ENCODE measurements at regions not wholly inside any gene's neighbourhood (a gene's known extent, or its start where the extent isn't known, plus 50 kb on each side); places are given as distances from the start of the nearest gene placed in this dataset.

DNA sequence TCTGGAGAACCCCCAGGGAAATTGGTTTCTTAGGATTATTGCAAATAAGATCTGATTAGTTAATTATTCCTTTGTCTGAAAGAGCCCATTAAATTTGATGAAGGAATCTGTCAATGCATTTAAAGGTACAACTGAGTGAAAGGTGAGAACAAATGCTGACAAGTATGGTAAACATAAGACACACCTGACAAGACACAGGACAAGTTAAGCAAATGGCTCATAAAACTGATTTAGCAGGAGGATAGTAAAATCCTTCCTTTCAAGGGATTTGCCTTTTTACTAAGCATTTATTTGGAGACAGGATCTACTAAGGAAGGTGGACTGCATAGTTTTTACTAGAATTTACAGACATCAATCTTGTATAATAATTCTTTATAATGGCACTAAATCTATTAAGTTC, 553.9 kb downstream of the SPRY1 start:
- Histone ChIP-seq H3K9ac (no peak overlapping the region), H3K36me3 (replicated peaks in 1 of 2; ENCODE audit: control insufficient read depth in 1 of 2, insufficient read depth in 2 of 2, low read length in 1 of 2) (no peaks in the 10 kb centered on the region), H4K20me1 (ENCODE audit: insufficient read depth) (no peaks in the 10 kb centered on the region), H3F3A (replicated peaks; ENCODE audit: insufficient read depth) (no peaks in the 10 kb centered on the region), H3K4me2 (no peak overlapping the region), H3K27ac (ENCODE audit: low read depth in 2 of 2, low read length in 1 of 2) (no peak overlapping the region), H2AFZ (ENCODE audit: low read depth) (no peak overlapping the region), H3K4me3 (ENCODE audit: low read depth in 2 of 2, low read length in 1 of 2) (no peak overlapping the region), H3K9me3 (no peaks in the 10 kb centered on the region), H3K4me1 (ENCODE audit: control insufficient read depth in 1 of 2, insufficient read depth in 2 of 2, low read depth in 1 of 2, low read length in 1 of 2) (no peaks in the 10 kb centered on the region), H3K9me2 (no peaks in the 10 kb centered on the region), H3K79me2 (ENCODE audit: insufficient read depth) (no peaks in the 10 kb centered on the region), H3K27me3 (ENCODE audit: insufficient read depth) (no peaks in the 10 kb centered on the region)
- ChIA-PET CTCF (no interaction called here), POLR2A (no interaction called here)
- no peak for DNase-seq
- TF ChIP-seq SIN3A (IDR thresholded peaks at IDR 0.05; ENCODE audit: borderline replicate concordance, low read depth, low read length) (no peak), YY1 (IDR thresholded peaks at IDR 0.05; ENCODE audit: low read depth) (no peak), FOXM1 (IDR thresholded peaks at IDR 0.05; ENCODE audit: low read depth) (no peak), RFX5 (IDR thresholded peaks at IDR 0.05; ENCODE audit: low read length) (no peak), EZH2phosphoT487 (IDR thresholded peaks at IDR 0.05; ENCODE audit: borderline replicate concordance, low read depth) (no peak), GATA2 (CRISPR knock-in tag; IDR thresholded peaks at IDR 0.05) (no peak), RCOR1 (IDR thresholded peaks at IDR 0.05; ENCODE audit: low read length) (no peak), FOSL2 (IDR thresholded peaks at IDR 0.05; ENCODE audit: borderline replicate concordance, low read depth) (no peak), ELF1 (IDR thresholded peaks at IDR 0.05) (no peak), TAF1 (IDR thresholded peaks at IDR 0.05; ENCODE audit: borderline replicate concordance, low read depth, low read length) (no peak), NFIC (IDR thresholded peaks at IDR 0.05; ENCODE audit: borderline replicate concordance) (no peak), MEF2A (IDR thresholded peaks at IDR 0.05; ENCODE audit: borderline replicate concordance, low read depth) (no peak), TCF12 (IDR thresholded peaks at IDR 0.05) (no peak), TEAD4 (IDR thresholded peaks at IDR 0.05; ENCODE audit: borderline replicate concordance, insufficient read depth) (no peak), RXRA (IDR thresholded peaks at IDR 0.05; ENCODE audit: borderline replicate concordance, low read depth) (no peak)
- TF ChIP-seq, protein P1, sequence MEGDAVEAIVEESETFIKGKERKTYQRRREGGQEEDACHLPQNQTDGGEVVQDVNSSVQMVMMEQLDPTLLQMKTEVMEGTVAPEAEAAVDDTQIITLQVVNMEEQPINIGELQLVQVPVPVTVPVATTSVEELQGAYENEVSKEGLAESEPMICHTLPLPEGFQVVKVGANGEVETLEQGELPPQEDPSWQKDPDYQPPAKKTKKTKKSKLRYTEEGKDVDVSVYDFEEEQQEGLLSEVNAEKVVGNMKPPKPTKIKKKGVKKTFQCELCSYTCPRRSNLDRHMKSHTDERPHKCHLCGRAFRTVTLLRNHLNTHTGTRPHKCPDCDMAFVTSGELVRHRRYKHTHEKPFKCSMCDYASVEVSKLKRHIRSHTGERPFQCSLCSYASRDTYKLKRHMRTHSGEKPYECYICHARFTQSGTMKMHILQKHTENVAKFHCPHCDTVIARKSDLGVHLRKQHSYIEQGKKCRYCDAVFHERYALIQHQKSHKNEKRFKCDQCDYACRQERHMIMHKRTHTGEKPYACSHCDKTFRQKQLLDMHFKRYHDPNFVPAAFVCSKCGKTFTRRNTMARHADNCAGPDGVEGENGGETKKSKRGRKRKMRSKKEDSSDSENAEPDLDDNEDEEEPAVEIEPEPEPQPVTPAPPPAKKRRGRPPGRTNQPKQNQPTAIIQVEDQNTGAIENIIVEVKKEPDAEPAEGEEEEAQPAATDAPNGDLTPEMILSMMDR (IDR thresholded peaks at IDR 0.05), result no peak
- TF ChIP-seq, protein P2, sequence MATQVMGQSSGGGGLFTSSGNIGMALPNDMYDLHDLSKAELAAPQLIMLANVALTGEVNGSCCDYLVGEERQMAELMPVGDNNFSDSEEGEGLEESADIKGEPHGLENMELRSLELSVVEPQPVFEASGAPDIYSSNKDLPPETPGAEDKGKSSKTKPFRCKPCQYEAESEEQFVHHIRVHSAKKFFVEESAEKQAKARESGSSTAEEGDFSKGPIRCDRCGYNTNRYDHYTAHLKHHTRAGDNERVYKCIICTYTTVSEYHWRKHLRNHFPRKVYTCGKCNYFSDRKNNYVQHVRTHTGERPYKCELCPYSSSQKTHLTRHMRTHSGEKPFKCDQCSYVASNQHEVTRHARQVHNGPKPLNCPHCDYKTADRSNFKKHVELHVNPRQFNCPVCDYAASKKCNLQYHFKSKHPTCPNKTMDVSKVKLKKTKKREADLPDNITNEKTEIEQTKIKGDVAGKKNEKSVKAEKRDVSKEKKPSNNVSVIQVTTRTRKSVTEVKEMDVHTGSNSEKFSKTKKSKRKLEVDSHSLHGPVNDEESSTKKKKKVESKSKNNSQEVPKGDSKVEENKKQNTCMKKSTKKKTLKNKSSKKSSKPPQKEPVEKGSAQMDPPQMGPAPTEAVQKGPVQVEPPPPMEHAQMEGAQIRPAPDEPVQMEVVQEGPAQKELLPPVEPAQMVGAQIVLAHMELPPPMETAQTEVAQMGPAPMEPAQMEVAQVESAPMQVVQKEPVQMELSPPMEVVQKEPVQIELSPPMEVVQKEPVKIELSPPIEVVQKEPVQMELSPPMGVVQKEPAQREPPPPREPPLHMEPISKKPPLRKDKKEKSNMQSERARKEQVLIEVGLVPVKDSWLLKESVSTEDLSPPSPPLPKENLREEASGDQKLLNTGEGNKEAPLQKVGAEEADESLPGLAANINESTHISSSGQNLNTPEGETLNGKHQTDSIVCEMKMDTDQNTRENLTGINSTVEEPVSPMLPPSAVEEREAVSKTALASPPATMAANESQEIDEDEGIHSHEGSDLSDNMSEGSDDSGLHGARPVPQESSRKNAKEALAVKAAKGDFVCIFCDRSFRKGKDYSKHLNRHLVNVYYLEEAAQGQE (IDR thresholded peaks at IDR 0.05; ENCODE audit: low read depth, low read length), result no peak
- TF ChIP-seq, protein P3, sequence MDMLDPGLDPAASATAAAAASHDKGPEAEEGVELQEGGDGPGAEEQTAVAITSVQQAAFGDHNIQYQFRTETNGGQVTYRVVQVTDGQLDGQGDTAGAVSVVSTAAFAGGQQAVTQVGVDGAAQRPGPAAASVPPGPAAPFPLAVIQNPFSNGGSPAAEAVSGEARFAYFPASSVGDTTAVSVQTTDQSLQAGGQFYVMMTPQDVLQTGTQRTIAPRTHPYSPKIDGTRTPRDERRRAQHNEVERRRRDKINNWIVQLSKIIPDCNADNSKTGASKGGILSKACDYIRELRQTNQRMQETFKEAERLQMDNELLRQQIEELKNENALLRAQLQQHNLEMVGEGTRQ (IDR thresholded peaks at IDR 0.05; ENCODE audit: borderline replicate concordance, low read depth, low read length), result no peak

Measured in SK-N-SH (cell line).